ENCODE measurements at regions not wholly inside any gene's neighbourhood (a gene's known extent, or its start where the extent isn't known, plus 50 kb on each side); places are given as distances from the start of the nearest gene placed in this dataset.
"Not testable (repeated sequence)": the region's sequence is repeated elsewhere in the genome, so short reads cannot be mapped to it uniquely, and the experiment has no call there.

DNA sequence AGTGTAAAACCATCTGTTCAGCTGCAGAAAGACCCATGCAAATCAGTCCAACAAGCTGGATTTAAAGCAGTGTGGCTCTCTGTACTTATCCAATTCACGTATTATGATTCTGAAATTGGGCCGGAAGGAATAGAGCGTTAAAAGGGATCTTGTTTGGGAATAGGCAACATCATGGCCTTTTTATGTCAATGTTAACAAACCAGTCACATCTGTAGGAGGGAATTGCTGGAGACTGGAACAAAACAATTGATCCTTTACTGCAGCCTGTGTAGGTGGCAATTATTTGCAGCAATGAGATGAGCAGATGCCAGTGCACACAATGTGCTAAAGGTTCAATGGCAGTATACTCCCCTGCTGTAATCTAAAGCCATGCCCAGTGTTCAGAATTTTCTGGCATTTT is 887.4 kb upstream of the ROBO1 start:
- TF ChIP-seq, protein P1, sequence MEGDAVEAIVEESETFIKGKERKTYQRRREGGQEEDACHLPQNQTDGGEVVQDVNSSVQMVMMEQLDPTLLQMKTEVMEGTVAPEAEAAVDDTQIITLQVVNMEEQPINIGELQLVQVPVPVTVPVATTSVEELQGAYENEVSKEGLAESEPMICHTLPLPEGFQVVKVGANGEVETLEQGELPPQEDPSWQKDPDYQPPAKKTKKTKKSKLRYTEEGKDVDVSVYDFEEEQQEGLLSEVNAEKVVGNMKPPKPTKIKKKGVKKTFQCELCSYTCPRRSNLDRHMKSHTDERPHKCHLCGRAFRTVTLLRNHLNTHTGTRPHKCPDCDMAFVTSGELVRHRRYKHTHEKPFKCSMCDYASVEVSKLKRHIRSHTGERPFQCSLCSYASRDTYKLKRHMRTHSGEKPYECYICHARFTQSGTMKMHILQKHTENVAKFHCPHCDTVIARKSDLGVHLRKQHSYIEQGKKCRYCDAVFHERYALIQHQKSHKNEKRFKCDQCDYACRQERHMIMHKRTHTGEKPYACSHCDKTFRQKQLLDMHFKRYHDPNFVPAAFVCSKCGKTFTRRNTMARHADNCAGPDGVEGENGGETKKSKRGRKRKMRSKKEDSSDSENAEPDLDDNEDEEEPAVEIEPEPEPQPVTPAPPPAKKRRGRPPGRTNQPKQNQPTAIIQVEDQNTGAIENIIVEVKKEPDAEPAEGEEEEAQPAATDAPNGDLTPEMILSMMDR (IDR thresholded peaks at IDR 0.05; ENCODE audit: low read depth, low read length, missing control alignments), result no peak
- no peak overlapping the region for H3K4me3 ChIP-seq (replicated peaks; ENCODE audit: low read depth, low read length)
- no peak for DNase-seq (ENCODE audit: extremely low read depth, low read depth)

DNA sequence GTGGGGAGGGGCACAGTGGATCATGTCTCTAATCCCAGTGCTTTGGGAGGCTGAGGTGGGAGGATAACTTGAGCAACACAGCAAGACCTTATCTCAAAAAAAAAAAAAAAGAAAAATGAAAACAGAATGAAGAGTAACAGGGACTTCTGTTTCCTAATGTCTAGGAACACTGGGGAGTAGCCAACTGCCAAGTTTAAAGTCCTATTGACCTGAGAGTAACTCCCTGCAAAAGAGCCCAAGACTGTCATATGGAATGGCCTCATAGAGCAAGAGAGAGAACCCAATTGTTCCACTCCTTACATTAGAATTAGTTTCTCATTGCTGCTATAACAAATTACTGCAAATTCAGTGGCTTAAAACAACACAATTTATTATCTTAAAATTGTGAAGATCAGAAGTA is 881.4 kb upstream of the ROBO1 start:
- DNase-seq (ENCODE audit: extremely low read depth, low read depth), result no peak
- TF ChIP-seq, protein P1 (IDR thresholded peaks at IDR 0.05; ENCODE audit: low read depth, low read length, missing control alignments), result no peak

DNA sequence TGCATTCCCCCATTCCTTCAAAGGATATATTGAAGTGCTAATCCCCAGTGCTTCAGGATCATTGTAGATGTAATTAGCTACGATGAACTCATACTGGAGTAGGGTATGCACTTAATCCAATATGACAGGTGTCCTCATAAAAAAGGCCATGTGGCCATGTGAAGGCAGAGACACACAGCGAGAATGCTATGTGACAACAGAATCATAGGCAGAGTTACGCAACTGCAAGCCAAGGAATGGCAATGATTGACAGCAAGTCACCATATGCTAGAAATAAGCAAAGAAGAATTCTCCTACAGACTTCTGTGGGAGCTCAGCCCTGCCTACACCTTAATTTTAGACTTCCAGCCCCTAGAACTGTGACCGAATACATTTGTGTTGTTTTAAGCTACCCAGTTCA is 875.6 kb upstream of the ROBO1 start:
- no peak for DNase-seq (ENCODE audit: extremely low read depth, low read depth)
- TF ChIP-seq, protein P1 (IDR thresholded peaks at IDR 0.05; ENCODE audit: low read depth, low read length, missing control alignments), result no peak

More for the DNA sequence above, 881.4 kb upstream of the ROBO1 start:
- no peak overlapping the region for H3K4me3 ChIP-seq (replicated peaks; ENCODE audit: low read depth, low read length)

DNA sequence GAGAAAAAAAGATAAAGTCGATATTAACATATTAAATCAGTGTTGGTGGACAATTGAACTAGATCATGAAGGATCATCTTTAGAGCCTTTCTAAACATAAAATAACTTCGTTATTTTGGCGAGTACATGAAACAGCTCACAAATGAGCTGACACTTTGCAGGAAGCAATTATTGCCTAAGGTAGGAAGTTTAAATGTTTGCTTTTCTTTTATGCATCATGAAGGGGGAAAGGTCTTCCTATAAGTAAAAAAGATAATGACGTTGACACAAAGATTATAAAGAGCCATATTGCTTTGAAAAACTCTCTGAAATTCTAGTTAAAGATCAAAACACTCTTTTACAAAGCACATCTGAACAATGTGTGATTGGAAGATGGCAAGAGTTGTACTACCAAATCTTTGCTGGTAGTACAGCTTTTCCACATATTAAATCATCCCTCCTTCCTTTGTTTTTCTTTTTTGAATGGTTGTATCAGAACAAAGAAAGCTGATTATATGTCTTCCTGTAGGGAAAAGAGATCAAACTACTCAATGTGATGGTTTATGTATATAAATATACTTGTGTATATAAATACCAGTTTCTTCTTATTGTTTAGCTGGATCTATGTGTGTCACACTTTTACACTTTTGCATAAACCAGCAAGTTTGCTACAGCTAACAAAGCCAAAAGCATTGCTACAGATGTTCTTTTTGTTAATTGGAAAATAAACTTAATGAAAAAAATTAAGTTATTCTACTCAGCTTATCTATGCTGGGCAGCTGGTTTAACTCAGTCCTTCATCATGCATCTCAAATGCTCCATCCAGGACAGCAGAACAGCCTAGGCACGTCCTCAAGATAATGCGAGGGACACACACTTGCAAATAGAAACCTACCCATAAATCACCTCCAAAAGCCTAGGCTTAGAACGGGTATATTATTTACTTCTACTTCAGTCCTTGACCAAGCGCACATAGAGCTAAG is 850.8 kb upstream of the ROBO1 start:
- no peak overlapping the region for H3K4me3 ChIP-seq (replicated peaks; ENCODE audit: low read depth, low read length)
- no peak for DNase-seq (ENCODE audit: extremely low read depth, low read depth)
- TF ChIP-seq, protein P1 (IDR thresholded peaks at IDR 0.05; ENCODE audit: low read depth, low read length, missing control alignments), result no peak

More for the DNA sequence above, 875.6 kb upstream of the ROBO1 start:
- no peak overlapping the region for H3K4me3 ChIP-seq (replicated peaks; ENCODE audit: low read depth, low read length)

DNA sequence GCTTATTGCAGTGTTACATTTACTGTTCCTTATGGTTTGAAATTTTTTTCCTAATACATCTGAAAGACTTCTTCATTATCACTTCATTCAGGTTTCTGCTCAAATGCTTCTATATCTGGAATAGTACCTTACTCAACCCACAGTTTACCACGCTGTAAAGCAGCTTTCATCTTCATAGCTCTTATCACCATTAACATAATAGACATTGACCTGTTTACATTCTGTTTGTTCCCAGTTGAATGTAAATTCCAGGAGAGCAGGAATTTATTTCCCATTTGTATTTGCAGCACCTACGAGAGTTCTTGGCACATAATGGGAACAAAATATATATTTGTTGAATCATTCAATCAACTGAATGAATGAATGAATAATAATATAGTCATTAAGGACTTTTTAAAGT is 844.6 kb upstream of the ROBO1 start:
- TF ChIP-seq, protein P1 (IDR thresholded peaks at IDR 0.05; ENCODE audit: low read depth, low read length, missing control alignments), result no peak
- H3K4me3 ChIP-seq (replicated peaks; ENCODE audit: low read depth, low read length), result no peak overlapping the region
- DNase-seq (ENCODE audit: extremely low read depth, low read depth), result no peak

DNA sequence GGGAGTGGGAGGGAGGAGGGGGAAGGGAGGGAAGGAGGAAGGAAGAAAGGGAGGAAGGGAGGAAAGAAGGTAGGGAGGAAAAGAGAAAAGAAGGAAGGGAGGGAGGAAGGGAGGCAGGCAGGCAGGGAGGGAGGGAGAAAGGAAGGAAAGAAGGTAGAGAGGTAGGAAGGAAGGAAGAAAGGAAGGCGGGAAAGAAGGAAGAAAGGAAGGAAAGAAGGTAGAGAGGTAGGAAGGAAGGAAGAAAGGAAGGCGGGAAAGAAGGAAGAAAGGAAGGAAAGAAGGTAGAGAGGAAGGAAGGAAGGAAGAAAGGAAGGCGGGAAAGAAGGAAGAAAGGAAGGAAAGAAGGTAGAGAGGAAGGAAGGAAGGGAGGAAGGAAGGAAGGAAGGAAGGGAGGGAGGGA is 840.3 kb upstream of the ROBO1 start:
- not testable (repeated sequence) for DNase-seq (ENCODE audit: extremely low read depth, low read depth); H3K4me3 ChIP-seq (replicated peaks; ENCODE audit: low read depth, low read length)

DNA sequence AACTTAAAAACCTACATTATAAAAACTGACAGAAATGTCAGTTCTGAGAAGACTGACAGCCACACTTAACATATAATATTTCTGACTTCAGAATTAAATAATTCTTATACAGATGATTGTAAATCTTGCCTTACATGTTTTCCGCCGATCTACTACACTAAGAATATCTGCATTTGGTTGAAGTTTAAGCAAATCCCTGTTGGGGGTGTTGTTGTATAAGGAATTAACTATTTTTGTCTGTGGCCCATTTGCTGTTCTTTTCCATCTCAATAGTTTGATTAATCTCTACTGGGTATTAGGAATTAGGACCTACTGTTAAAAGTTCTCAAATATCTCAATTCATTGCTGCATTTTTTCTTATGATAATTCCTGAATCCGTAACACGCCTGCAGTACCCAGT is 838.3 kb upstream of the ROBO1 start:
- TF ChIP-seq, protein P1 (IDR thresholded peaks at IDR 0.05; ENCODE audit: low read depth, low read length, missing control alignments), result no peak
- no peak for DNase-seq (ENCODE audit: extremely low read depth, low read depth)
- no peak overlapping the region for H3K4me3 ChIP-seq (replicated peaks; ENCODE audit: low read depth, low read length)
